H1 (cell line): ENCODE measurements at regions not wholly inside any gene's neighbourhood (a gene's known extent, or its start where the extent isn't known, plus 50 kb on each side); places are given as distances from the start of the nearest gene placed in this dataset.

ENCODE experiments used
- NRF1 ChIP-seq: IDR thresholded peaks from 2 replicates; pipeline ENCODE4 v1.6.1; 2011; ENCODE audit warnings: mild to moderate bottlenecking, low read depth, low read length, improper control_type of control experiment
- POLR2A ChIP-seq, 2 experiments: IDR thresholded peaks; 1 replicate in 1 of 2; 2 replicates in 1 of 2; pipeline ENCODE4 v1.6.1; 2011; ENCODE audit warnings: low read depth in 2 of 2, low read length in 2 of 2, mild to moderate bottlenecking in 2 of 2; ENCODE audit errors: control extremely low read depth in 1 of 2
- POLR2AphosphoS5 ChIP-seq: IDR thresholded peaks from 2 replicates; pipeline ENCODE4 v1.6.1; 2011; ENCODE audit warnings: low read depth, low read length
- TF ChIP-seq, protein P1 (sequence below), 3 experiments: IDR thresholded peaks; 1 replicate in 2 of 3; 2 replicates in 1 of 3; pipeline versions ENCODE4 v1.5.1 to v1.6.1; 2011; ENCODE audit warnings: low read length in 3 of 3, mild to moderate bottlenecking in 3 of 3, inconsistent platforms in 2 of 3, low read depth in 1 of 3, moderate library complexity in 1 of 3; ENCODE audit not compliant: insufficient read depth in 1 of 3; ENCODE audit errors: control extremely low read depth in 1 of 3

DNA sequence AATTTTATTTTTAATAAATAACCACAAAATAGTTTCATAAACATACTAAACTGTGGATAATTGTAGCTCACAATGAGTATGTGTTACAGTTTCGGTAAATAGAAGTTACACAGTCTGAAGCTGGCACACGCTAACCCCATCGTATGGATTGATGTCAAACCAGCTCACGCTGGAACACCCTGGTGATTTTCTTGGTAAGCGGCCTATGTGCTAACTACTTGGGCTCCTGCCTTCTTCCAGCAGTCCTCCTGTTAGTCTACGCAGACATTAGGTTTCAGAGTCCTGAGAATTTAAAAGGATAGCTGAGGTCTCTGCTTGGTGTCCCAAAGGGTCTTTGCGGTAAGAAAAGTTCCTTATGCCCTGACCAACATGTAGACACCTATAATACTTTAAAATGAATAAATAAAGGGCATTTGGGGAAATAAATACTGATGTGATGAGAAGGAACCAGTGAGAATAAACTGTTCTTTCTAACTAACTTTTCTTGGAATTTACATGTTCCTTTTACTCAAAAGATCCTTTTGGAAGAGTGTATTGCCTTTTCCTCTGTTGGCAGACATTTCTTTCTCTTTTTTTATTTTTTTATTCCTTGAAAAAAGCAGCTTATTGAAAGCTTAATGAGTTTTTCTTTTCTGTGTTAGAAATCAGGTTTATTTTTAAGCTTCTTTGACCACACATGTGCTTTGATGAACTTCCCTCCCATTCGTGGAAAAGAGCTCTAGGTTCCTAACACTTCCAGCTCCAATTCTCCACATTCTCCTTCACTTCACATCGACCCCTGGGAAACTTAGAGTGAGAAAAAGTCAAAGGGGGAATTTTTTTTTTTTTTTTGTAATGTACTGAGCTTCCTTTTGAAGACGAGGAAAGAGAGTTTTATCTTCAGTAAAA lies 322.2 kb downstream of the IRS1 start:
- TF ChIP-seq POLR2A (IDR thresholded peaks at IDR 0.05; ENCODE audit: control extremely low read depth in 1 of 2, low read depth in 2 of 2, low read length in 2 of 2) (no peak), POLR2AphosphoS5 (no peak), NRF1 (no peak)
- TF ChIP-seq, protein P1, sequence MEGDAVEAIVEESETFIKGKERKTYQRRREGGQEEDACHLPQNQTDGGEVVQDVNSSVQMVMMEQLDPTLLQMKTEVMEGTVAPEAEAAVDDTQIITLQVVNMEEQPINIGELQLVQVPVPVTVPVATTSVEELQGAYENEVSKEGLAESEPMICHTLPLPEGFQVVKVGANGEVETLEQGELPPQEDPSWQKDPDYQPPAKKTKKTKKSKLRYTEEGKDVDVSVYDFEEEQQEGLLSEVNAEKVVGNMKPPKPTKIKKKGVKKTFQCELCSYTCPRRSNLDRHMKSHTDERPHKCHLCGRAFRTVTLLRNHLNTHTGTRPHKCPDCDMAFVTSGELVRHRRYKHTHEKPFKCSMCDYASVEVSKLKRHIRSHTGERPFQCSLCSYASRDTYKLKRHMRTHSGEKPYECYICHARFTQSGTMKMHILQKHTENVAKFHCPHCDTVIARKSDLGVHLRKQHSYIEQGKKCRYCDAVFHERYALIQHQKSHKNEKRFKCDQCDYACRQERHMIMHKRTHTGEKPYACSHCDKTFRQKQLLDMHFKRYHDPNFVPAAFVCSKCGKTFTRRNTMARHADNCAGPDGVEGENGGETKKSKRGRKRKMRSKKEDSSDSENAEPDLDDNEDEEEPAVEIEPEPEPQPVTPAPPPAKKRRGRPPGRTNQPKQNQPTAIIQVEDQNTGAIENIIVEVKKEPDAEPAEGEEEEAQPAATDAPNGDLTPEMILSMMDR (IDR thresholded peaks at IDR 0.05; ENCODE audit: control extremely low read depth in 1 of 3, insufficient read depth in 1 of 3, low read depth in 1 of 3, low read length in 3 of 3) = no peak
